ENCODE measurements at regions not wholly inside any gene's neighbourhood (a gene's known extent, or its start where the extent isn't known, plus 50 kb on each side); places are given as distances from the start of the nearest gene placed in this dataset.

GRCh38 chr4:17096692-17097091 lies 198.2 kb upstream of the LDB2 start:
- TF ChIP-seq CTCF (conservative IDR thresholded peaks at IDR 0.05 in 1 of 2, IDR thresholded peaks at IDR 0.05 in 1 of 2; ENCODE audit: low read depth in 1 of 2, low read length in 2 of 2) = no peak
- TF ChIP-seq EZH2 (IDR thresholded peaks at IDR 0.05; ENCODE audit: low read length, missing control alignments) = no peak
